Thyroid gland (tissue), 4 donors: ENCODE measurements at regions not wholly inside any gene's neighbourhood (a gene's known extent, or its start where the extent isn't known, plus 50 kb on each side); places are given as distances from the start of the nearest gene placed in this dataset.

Source experiments
- DNase-seq, 2 donors: peaks; one replicate each; pipeline ENCODE4 v3.0.0-alpha.2; 2019
- H3K27ac ChIP-seq, 3 donors: fragments of 200-600 bp; sonication (generic); 1 replicate in 2 of 3; 2 replicates in 1 of 3; pipeline ENCODE4 v1.5.1; 2016 to 2019; ENCODE audit warnings: mild to moderate bottlenecking in 1 of 3, moderate library complexity in 1 of 3
- H3K27me3 ChIP-seq: fragments of 200-600 bp; sonication (generic); one replicate; pipeline ENCODE4 v1.5.1; 2019
- H3K36me3 ChIP-seq, 2 donors: fragments of 200-600 bp; sonication (generic); one replicate each; pipeline ENCODE4 v1.5.1; 2016 to 2019
- H3K4me1 ChIP-seq, 2 donors: fragments of 200-600 bp; sonication (generic); one replicate each; pipeline ENCODE4 v1.5.1; 2017 to 2019
- H3K4me3 ChIP-seq, 3 donors: fragments of 200-600 bp; sonication (generic); replicated peaks in 1 of 3; 1 replicate in 2 of 3; 2 replicates in 1 of 3; pipeline ENCODE4 v1.5.1; 2016; ENCODE audit warnings: mild to moderate bottlenecking in 1 of 3
- H3K9me3 ChIP-seq: fragments of 200-600 bp; sonication (generic); one replicate; pipeline ENCODE4 v1.5.1; 2017
- POLR2A ChIP-seq, 2 donors: fragments of 450-650 bp; IDR thresholded peaks; one replicate each; pipeline ENCODE4 v1.6.1; 2017; ENCODE audit warnings: antibody characterized with exemption in 2 of 2, mild to moderate bottlenecking in 2 of 2, moderate library complexity in 1 of 2
- WGBS, 2 donors: methylation state at CpG; one replicate each; pipeline ENCODE4 v1.1.5; 2017; 5-methylcytosine and 5-hydroxymethylcytosine counted together
- intact Hi-C: fragments of 100-400 bp; cut with DNase I; formaldehyde crosslinking; loops from one replicate; pipeline ENCODE4 v1.15.1; 2023
- TF ChIP-seq, protein P1 (sequence below), 6 experiments: fragments of 200-600 bp in 3 of 6; fragments of 450-650 bp in 3 of 6; sonication (generic) in 3 of 6; IDR thresholded peaks; one replicate each; pipeline ENCODE4 v1.5.1; 2016 to 2019; ENCODE audit warnings: antibody characterized with exemption in 6 of 6, mild to moderate bottlenecking in 2 of 6, inconsistent platforms in 1 of 6, moderate library complexity in 1 of 6

DNA sequence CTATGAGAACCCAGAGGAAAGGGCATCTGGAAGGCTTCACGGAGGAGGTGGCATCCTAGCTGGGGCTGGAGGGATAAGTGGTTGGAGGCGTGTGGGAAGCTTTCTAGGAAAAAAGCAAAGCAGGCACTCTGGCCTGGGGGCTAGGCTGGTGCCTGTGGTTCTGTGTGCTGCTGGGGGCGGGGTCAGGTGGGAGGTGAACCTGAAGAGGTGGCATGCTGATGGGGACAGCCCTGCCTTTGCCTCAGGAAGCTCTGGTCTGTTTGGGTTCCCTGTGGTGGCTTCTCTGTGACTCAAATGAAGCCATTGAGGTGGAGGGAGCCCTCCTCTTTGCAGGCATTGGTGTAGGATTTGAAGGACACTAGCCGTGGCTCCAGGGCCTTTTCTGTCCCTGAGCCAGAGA lies 221.6 kb upstream of the POU3F1 start:
- Histone ChIP-seq H3K27ac (no peak overlapping the region), H3K36me3 (no peaks in the 10 kb centered on the region), H3K9me3 (no peaks in the 10 kb centered on the region), H3K27me3 (no peaks in the 10 kb centered on the region), H3K4me1 (no peaks in the 10 kb centered on the region), H3K4me3 (no peak overlapping the region)
- no peak for DNase-seq
- 74 to 87% methylated on average over 4 of the region's 4 CpGs for WGBS, 2 donors
- TF ChIP-seq, protein P1, sequence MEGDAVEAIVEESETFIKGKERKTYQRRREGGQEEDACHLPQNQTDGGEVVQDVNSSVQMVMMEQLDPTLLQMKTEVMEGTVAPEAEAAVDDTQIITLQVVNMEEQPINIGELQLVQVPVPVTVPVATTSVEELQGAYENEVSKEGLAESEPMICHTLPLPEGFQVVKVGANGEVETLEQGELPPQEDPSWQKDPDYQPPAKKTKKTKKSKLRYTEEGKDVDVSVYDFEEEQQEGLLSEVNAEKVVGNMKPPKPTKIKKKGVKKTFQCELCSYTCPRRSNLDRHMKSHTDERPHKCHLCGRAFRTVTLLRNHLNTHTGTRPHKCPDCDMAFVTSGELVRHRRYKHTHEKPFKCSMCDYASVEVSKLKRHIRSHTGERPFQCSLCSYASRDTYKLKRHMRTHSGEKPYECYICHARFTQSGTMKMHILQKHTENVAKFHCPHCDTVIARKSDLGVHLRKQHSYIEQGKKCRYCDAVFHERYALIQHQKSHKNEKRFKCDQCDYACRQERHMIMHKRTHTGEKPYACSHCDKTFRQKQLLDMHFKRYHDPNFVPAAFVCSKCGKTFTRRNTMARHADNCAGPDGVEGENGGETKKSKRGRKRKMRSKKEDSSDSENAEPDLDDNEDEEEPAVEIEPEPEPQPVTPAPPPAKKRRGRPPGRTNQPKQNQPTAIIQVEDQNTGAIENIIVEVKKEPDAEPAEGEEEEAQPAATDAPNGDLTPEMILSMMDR (IDR thresholded peaks at IDR 0.05), result no peak
- intact Hi-C loops, result no loop called here

DNA sequence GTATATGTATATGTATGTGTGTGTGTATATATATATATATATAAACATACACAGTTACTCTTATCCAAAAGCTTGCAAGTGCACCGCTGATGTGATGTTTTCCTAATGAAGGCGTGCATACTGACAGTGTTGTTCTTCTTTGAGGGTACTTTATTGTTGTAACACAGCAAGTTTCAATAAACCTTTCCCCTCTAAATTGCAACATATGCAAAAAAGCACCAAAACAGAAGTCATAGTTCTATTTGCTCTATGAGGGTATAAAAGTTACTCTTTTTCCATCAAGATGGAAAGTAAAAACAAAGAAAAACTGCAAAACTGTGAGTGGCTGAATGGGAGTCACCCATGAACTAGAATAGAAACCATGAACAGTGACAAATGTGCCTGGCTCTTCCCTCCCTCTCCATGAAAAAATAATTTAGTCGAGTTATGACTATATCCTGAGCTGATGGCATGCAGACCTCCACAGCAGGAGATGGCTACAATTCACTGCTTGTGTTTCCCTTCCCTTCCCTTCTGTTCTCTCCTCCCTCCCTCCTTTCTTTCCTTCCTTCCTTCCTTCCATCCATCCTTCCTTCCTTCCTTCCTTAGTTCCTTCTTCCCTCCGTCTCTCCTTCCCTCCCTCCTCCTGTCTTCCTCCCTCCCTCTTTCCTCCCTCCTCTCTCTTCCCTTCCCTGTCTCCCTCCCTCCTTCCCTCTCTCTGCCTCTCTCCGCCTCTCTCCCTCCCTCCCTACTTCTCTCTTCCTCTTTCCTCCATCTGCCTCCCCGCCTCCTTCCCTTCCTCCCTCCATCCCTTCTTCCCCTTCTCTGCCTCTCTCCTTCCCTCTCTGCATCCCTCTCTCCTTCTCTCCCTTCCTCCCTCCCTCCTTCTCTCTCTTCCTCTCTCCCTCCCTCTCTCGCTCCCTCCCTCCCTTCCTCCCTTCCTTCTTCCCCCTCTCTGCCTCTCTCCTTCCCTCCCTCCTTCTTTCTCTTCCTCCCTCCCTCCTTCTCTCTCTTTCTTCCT lies 220.7 kb upstream of the POU3F1 start:
- no peak overlapping the region for H3K4me3 ChIP-seq
- no peaks in the 10 kb centered on the region for H3K27me3 ChIP-seq
- TF ChIP-seq POLR2A (IDR thresholded peaks at IDR 0.05), result no peak
- TF ChIP-seq, protein P1 (IDR thresholded peaks at IDR 0.05), result no peak
- no peak overlapping the region for H3K27ac ChIP-seq
- H3K9me3 ChIP-seq, result no peaks in the 10 kb centered on the region
- no peak for DNase-seq
- WGBS, 2 donors, result 71 to 80% methylated on average over 7 of the region's 7 CpGs
- intact Hi-C loops, result no loop called here
- no peaks in the 10 kb centered on the region for H3K4me1 ChIP-seq
- H3K36me3 ChIP-seq, result no peaks in the 10 kb centered on the region

DNA sequence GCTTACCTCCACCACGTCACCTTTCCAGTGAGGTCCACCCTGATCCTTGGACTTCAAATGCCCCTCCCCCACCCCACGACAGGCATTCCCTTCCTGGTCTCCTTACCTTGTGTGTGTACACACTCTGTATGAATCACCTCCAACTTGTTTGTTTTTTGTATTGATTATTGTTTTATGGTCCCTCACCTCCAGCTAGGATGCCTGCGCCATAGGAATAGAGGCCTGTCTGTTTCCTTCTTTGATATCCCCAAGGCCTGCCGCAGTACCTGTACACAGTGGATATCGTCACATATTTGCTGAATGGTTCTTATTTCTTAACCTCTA lies 219.6 kb upstream of the POU3F1 start:
- Histone ChIP-seq H3K4me1 (no peaks in the 10 kb centered on the region), H3K27me3 (no peaks in the 10 kb centered on the region), H3K27ac (no peak overlapping the region), H3K36me3 (no peaks in the 10 kb centered on the region), H3K4me3 (no peak overlapping the region), H3K9me3 (no peaks in the 10 kb centered on the region)
- 97 to 99% methylated on average over 5 of the region's 5 CpGs for WGBS, 2 donors
- no peak for TF ChIP-seq POLR2A (IDR thresholded peaks at IDR 0.05)
- intact Hi-C loops, result no loop called here
- no peak for DNase-seq

DNA sequence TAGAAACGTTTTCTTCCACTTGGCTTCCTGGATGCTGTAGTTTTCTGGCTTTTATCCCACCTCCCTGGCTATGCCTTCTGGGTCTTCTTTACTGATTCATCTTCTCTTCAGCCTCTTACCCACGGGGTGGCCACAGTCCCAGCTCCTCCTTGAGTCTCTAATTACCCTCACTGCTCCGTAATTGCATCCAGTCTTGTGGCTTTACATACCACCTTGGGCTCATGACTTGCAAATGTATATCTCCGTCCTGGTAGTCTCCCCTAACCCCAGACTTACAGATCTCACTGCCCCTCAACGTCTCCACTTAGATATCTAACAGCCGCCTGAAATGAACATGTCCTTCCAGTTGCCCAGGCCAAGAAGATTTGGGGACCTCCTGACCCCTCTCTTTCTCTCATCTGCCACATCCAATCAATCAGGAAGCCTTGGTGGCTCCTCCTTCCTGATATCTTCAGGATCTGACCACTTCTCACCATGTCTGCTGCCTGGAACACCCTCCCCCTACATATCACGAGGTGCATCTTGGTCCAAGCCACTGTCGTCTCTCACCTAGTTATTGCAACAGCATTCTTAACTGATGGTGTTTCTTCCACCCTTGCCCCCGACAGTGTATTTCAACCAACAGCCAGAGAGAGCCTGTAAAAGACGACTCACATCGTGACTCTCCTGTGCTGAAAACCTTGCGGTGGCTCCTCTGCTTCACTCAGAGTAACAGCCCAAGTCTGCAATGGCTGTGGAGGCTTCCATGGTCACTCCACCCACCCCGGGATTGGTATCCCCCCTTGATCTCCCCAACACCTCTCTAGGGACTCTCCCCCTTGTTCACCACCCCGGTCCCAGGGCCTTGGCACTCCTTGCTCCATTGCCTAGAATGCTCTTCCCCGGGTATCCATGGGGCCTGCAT lies 219.0 kb upstream of the POU3F1 start:
- no peak for TF ChIP-seq POLR2A (IDR thresholded peaks at IDR 0.05)
- TF ChIP-seq, protein P1 (IDR thresholded peaks at IDR 0.05), result no peak
- intact Hi-C loops, result no loop called here
- Histone ChIP-seq H3K4me3 (no peak overlapping the region), H3K36me3 (no peaks in the 10 kb centered on the region), H3K9me3 (no peaks in the 10 kb centered on the region), H3K27me3 (no peaks in the 10 kb centered on the region), H3K27ac (no peak overlapping the region), H3K4me1 (no peaks in the 10 kb centered on the region)
- WGBS, 2 donors, result 83 to 84% methylated on average over 15 of the region's 15 CpGs
- no peak for DNase-seq

DNA sequence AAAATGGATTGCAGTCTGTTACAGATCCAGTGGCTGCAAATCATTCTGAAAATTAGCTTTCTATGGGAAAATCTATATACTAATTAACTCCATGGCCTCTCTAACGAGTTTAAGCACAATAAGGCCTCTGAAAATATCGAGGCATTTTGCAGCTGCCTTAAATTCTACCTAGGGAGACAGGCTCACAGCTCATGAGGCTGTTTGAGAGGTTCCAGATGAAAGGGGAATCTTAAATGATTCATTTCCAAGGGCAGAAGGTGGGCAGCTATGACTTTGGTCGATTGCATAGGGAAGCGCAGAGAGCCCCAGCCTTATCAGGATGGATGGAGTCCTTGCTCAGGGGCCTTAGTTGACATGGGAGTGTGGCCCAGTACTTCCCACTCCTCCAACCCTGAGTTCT lies 216.8 kb upstream of the POU3F1 start:
- TF ChIP-seq, protein P1 (IDR thresholded peaks at IDR 0.05), result no peak
- no peak for TF ChIP-seq POLR2A (IDR thresholded peaks at IDR 0.05)
- intact Hi-C loops, result no loop called here
- H3K4me1 ChIP-seq, result no peaks in the 10 kb centered on the region
- no peaks in the 10 kb centered on the region for H3K36me3 ChIP-seq
- no peaks in the 10 kb centered on the region for H3K9me3 ChIP-seq
- no peak overlapping the region for H3K27ac ChIP-seq
- H3K27me3 ChIP-seq, result no peaks in the 10 kb centered on the region
- H3K4me3 ChIP-seq, result no peak overlapping the region
- 75 to 76% methylated on average over 4 of the region's 4 CpGs for WGBS, 2 donors
- no peak for DNase-seq
